Activated gamma-delta T cell treated with Interleukin-2 at 50 U/mL for 16 hours (primary cell): ENCODE measurements at regions not wholly inside any gene's neighbourhood (a gene's known extent, or its start where the extent isn't known, plus 50 kb on each side); places are given as distances from the start of the nearest gene placed in this dataset.
"Not testable (repeated sequence)": the region's sequence is repeated elsewhere in the genome, so short reads cannot be mapped to it uniquely, and the experiment has no call there.

Experiments used
- DNase-seq: peaks from one replicate; pipeline ENCODE4 v3.0.0-alpha.2; 2020

- DNase-seq, result no peak
These were observed 61.5 kb downstream of the PRSS23 start for GRCh38 chr11:86861810-86862209.

- no peak for DNase-seq
These were observed 63.1 kb downstream of the PRSS23 start for GRCh38 chr11:86863476-86863875.

DNA sequence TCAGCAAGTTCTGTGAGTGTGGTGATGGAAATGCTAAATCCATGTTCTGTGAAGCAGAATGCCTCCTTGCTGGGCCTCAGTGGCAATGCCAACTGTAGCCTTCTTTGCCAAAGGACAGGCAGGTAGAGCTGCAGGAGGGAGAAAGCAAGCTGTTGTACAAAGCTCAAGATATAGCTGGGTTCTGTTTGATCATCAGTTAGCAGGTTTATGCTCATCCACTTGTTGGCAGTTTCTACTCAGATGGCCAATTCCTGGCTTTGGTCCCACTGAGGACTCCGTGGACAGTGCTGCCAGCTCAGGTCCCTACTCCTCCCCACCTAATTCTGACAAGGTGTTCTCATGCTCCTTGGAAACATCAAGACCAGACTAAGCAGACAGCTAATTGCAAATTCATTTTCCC, 65.1 kb downstream of the PRSS23 start:
- no peak for DNase-seq

DNA sequence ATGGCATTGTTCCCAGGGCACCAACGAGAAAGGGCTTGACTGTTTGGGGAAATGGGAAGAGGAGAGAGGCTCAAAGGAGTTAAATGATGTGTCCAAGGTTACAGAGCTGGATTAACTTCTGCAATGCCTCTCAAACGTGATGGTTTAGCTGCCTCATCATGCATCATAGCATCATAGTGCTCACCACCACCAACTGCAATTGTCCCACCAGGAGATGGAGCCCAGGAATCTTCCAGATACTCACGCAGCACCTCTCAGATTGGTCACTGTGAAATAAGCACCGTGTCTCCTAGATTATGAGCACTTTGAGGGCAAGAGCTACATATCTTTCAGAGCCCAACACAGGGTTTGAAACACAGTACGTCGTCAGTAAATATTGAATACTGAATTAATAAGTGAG, 69.2 kb downstream of the PRSS23 start:
- no peak for DNase-seq

DNA sequence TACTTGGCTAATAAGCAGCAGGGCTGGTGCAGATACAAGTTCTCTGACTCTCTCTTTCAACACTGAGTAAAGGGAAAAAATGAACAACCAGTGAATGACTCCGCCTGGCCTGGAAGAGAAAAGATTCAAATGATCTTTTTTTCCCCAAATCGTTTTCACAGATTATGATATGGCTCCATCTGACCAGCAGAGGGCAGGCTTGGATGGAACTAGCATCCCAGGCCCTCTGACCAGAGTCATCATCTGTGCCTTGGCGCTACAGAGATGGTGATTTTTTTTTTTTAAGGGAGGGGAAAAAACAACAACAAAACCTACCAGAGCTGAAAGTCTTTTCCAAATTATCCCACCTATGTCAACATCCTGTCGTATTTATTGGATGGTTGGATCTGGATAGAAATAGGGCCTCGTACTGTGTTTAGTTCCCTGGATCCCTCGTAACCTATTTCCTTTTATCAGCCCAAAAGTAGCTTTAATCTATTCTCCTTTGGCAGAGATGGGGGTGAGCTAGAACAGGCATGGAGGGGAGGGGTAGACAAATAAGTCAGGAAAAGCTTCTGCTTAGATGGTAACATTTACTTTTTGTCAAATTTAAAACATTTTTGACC, 69.7 kb downstream of the PRSS23 start:
- peak; percentile 31 for DNase-seq

- DNase-seq, result no peak
These were observed 73.3 kb downstream of the PRSS23 start for GRCh38 chr11:86873573-86874083.

GRCh38 chr11:86874304-86875056, 74.1 kb downstream of the PRSS23 start:
- DNase-seq, result no peak

DNA sequence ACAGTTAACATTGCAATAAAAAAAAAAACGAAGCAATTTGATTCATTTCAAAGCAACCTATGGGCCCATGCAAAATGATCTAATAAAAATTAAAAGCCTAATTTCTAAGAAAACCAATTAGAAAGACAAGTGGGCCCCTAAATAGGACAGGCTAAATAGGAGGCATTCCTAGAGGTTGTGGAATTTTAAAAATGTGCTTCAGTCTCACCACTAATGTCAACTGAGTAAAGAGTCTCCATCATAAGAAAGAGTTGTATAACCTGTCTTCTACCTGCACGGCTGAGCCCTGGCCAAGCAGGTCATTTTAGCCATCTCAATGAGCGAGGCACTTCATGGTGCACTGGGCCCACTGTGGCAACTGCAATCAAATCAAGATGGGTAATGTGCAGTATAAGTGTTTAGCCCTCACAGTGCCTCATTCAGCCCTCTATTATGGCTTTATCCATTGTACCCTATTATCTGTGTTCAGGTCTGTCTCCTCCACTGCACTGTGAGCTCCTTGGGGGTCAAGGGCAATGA, 76.4 kb downstream of the PRSS23 start:
- DNase-seq, result no peak

GRCh38 chr11:86877503-86877902, 77.2 kb downstream of the PRSS23 start:
- DNase-seq, result no peak

DNA sequence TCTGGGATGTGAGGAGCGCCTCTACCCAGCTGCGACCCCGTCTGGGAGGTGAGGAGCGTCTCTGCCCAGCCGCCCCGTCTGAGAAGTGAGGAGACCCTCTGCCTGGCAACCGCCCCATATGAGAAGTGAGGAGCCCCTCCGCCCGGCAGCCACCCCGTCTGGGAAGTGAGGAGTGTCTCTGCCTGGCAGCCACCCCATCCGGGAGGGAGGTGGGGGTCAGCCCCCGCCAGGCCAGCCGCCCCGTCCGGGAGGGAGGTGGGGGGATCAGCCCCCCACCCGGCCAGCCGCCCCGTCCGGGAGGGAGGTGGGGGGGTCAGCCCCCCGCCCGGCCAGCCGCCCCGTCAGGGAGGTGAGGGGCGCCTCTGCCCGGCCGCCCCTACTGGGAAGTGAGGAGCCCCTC, 76.0 kb downstream of the FZD4 start:
- DNase-seq, result not testable (repeated sequence)

- no peak for DNase-seq
These were observed 69.9 kb downstream of the FZD4 start for GRCh38 chr11:86885311-86885710.

- DNase-seq, result no peak
These were observed 66.8 kb downstream of the FZD4 start for GRCh38 chr11:86888164-86889000.

- no peak for DNase-seq
These were observed 66.2 kb downstream of the FZD4 start for GRCh38 chr11:86889001-86889341.

- no peak for DNase-seq
These were observed 64.2 kb downstream of the FZD4 start for GRCh38 chr11:86891036-86891435.

DNA sequence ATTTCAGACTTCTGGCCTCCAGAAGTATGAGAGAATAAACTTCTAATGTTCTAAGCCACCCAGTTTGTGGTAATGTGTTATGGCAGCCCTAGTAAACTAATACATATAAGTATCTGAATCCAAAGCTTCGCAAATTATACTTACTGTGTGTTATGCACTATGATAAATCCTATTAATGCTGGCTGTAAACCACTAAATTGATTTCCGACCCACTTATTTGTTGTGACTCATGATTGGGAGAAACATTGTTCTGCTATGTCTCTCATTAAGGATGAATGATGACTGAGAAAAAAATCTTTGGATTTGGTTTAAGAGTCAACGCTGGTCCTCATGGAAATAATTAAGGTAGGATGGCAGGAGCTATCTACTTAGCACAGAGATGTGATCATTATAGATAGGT, 62.0 kb downstream of the FZD4 start:
- no peak for DNase-seq
